HuH-7.5 (cell line): ENCODE measurements at regions not wholly inside any gene's neighbourhood (a gene's known extent, or its start where the extent isn't known, plus 50 kb on each side); places are given as distances from the start of the nearest gene placed in this dataset.
"Not testable (repeated sequence)": the region's sequence is repeated elsewhere in the genome, so short reads cannot be mapped to it uniquely, and the experiment has no call there.

ENCODE experiments used
- DNase-seq: peaks from one replicate; pipeline ENCODE4 v3.0.0; 2011; ENCODE audit warnings: low spot score

- DNase-seq: no peak
These were observed 70.8 kb upstream of the SLC1A4 start for GRCh38 chr2:64918220-64918886.

GRCh38 chr2:64919261-64919660 lies 69.9 kb upstream of the SLC1A4 start:
- DNase-seq: no peak

GRCh38 chr2:64922482-64923384 lies 66.5 kb upstream of the SLC1A4 start:
- no peak for DNase-seq

GRCh38 chr2:64923385-64923710 lies 65.9 kb upstream of the SLC1A4 start:
- DNase-seq: no peak

GRCh38 chr2:64924170-64924934 lies 64.8 kb upstream of the SLC1A4 start:
- no peak for DNase-seq

GRCh38 chr2:64925930-64926722 lies 63.1 kb upstream of the SLC1A4 start:
- not testable (repeated sequence) for DNase-seq

GRCh38 chr2:64928813-64929212 lies 60.4 kb upstream of the SLC1A4 start:
- no peak for DNase-seq

GRCh38 chr2:64929333-64929732 lies 59.9 kb upstream of the SLC1A4 start:
- no peak for DNase-seq

- DNase-seq: no peak
These were observed 58.9 kb upstream of the SLC1A4 start for GRCh38 chr2:64930258-64930671.

- no peak for DNase-seq
These were observed 57.7 kb upstream of the SLC1A4 start for GRCh38 chr2:64931246-64932115.

GRCh38 chr2:64932116-64932370 lies 57.2 kb upstream of the SLC1A4 start:
- no peak for DNase-seq

- no peak for DNase-seq
These were observed 56.6 kb upstream of the SLC1A4 start for GRCh38 chr2:64932371-64933216.

GRCh38 chr2:64934530-64934929 lies 54.7 kb upstream of the SLC1A4 start:
- no peak for DNase-seq

GRCh38 chr2:64936809-64937208 lies 52.4 kb upstream of the SLC1A4 start:
- no peak for DNase-seq

GRCh38 chr2:64937314-64937686 lies 51.9 kb upstream of the SLC1A4 start:
- not testable (repeated sequence) for DNase-seq

- no peak for DNase-seq
These were observed 51.3 kb upstream of the SLC1A4 start for GRCh38 chr2:64937687-64938491.

- DNase-seq: no peak
These were observed 50.5 kb upstream of the SLC1A4 start for GRCh38 chr2:64938607-64939285.

GRCh38 chr2:64939332-64939917 lies 49.8 kb upstream of the SLC1A4 start:
- no peak for DNase-seq
